Lower lobe of right lung (tissue), 2 donors: ENCODE measurements at regions not wholly inside any gene's neighbourhood (a gene's known extent, or its start where the extent isn't known, plus 50 kb on each side); places are given as distances from the start of the nearest gene placed in this dataset.

Experiments used
- ATAC-seq, 2 donors: fragments of 200-7000 bp; cut with Tn5 transposase; one replicate each; pipeline ENCODE4 v1.9.1; 2020 to 2022; ENCODE audit warnings: mild to moderate bottlenecking in 2 of 2, moderate library complexity in 2 of 2
- DNase-seq: peaks from one replicate; pipeline ENCODE4 v3.0.0-alpha.2; 2020
- H3K27ac ChIP-seq: fragments of 200-600 bp; one replicate; pipeline ENCODE4 v1.8.0; 2022
- H3K27me3 ChIP-seq: fragments of 200-600 bp; one replicate; pipeline ENCODE4 v1.8.0; 2022; ENCODE audit warnings: low read depth
- H3K36me3 ChIP-seq: fragments of 200-600 bp; one replicate; pipeline ENCODE4 v1.8.0; 2022; ENCODE audit warnings: mild to moderate bottlenecking
- H3K4me1 ChIP-seq: fragments of 200-600 bp; one replicate; pipeline ENCODE4 v1.8.0; 2022
- H3K4me3 ChIP-seq: fragments of 200-600 bp; one replicate; pipeline ENCODE4 v1.8.0; 2022; ENCODE audit warnings: mild to moderate bottlenecking
- H3K9me3 ChIP-seq: fragments of 200-600 bp; one replicate; pipeline ENCODE4 v1.8.0; 2022
- CTCF ChIP-seq: fragments of 200-600 bp; IDR thresholded peaks from one replicate; pipeline ENCODE4 v1.8.0; 2022; ENCODE audit warnings: antibody characterized with exemption, mild to moderate bottlenecking
- intact Hi-C: fragments of 100-400 bp; cut with DNase I; formaldehyde crosslinking; loops from one replicate; pipeline ENCODE4 v1.11.0; 2022
- donor health status: DM: no; HTN: yes; CAD: no; lungs with severe emphysema.

GRCh38 chr13:54361460-54361859, 1332.8 kb downstream of the OLFM4 start:
- Histone ChIP-seq H3K4me3 (no peak overlapping the region), H3K27me3 (no peaks in the 10 kb centered on the region), H3K9me3 (no peaks in the 10 kb centered on the region), H3K4me1 (no peaks in the 10 kb centered on the region), H3K36me3 (no peaks in the 10 kb centered on the region), H3K27ac (no peak overlapping the region)
- ATAC-seq = no peak
- TF ChIP-seq CTCF = no peak
- no peak for DNase-seq
- intact Hi-C loops = no loop called here

GRCh38 chr13:54366728-54367127, 1338.1 kb downstream of the OLFM4 start:
- ATAC-seq (no peak), DNase-seq (no peak)
- Histone ChIP-seq H3K4me3 (no peak overlapping the region), H3K36me3 (no peaks in the 10 kb centered on the region), H3K27me3 (no peaks in the 10 kb centered on the region), H3K9me3 (no peaks in the 10 kb centered on the region), H3K4me1 (no peaks in the 10 kb centered on the region), H3K27ac (no peak overlapping the region)
- TF ChIP-seq CTCF = no peak
- intact Hi-C loops = no loop called here

GRCh38 chr13:54367639-54368271, 1339.1 kb downstream of the OLFM4 start:
- no peak for DNase-seq
- no peak for ATAC-seq
- TF ChIP-seq CTCF = no peak
- Histone ChIP-seq H3K27ac (no peak overlapping the region), H3K36me3 (no peaks in the 10 kb centered on the region), H3K4me1 (no peaks in the 10 kb centered on the region), H3K9me3 (no peaks in the 10 kb centered on the region), H3K4me3 (no peak overlapping the region), H3K27me3 (no peaks in the 10 kb centered on the region)
- intact Hi-C loops = no loop called here

GRCh38 chr13:54368387-54368786, 1339.8 kb downstream of the OLFM4 start:
- Histone ChIP-seq H3K4me3 (no peak overlapping the region), H3K36me3 (no peaks in the 10 kb centered on the region), H3K27me3 (no peaks in the 10 kb centered on the region), H3K4me1 (no peaks in the 10 kb centered on the region), H3K9me3 (no peaks in the 10 kb centered on the region), H3K27ac (no peak overlapping the region)
- intact Hi-C loops = no loop called here
- ATAC-seq = no peak
- TF ChIP-seq CTCF = no peak
- DNase-seq = no peak

GRCh38 chr13:54373211-54373610, 1344.6 kb downstream of the OLFM4 start:
- H3K27ac ChIP-seq = no peak overlapping the region
- H3K27me3 ChIP-seq = no peaks in the 10 kb centered on the region
- no peaks in the 10 kb centered on the region for H3K9me3 ChIP-seq
- TF ChIP-seq CTCF = no peak
- no peak overlapping the region for H3K4me3 ChIP-seq
- ATAC-seq (no peak), DNase-seq (no peak)
- H3K36me3 ChIP-seq = no peaks in the 10 kb centered on the region
- intact Hi-C loops = no loop called here
- no peaks in the 10 kb centered on the region for H3K4me1 ChIP-seq

- Histone ChIP-seq H3K36me3 (no peaks in the 10 kb centered on the region), H3K4me1 (no peaks in the 10 kb centered on the region), H3K27ac (no peak overlapping the region), H3K27me3 (no peaks in the 10 kb centered on the region), H3K9me3 (no peaks in the 10 kb centered on the region), H3K4me3 (no peak overlapping the region)
- ATAC-seq (no peak), DNase-seq (no peak)
- TF ChIP-seq CTCF = no peak
- intact Hi-C loops = no loop called here
Measured at GRCh38 chr13:54379461-54379860, 1350.8 kb downstream of the OLFM4 start.
